ENCODE measurements at regions not wholly inside any gene's neighbourhood (a gene's known extent, or its start where the extent isn't known, plus 50 kb on each side); places are given as distances from the start of the nearest gene placed in this dataset.

GRCh38 chrX:25083661-25084060 is 67.9 kb upstream of the ARX start:
- H3K79me2 ChIP-seq (ENCODE audit: insufficient read depth) = no peaks in the 10 kb centered on the region
- no peak overlapping the region for H3K4me2 ChIP-seq
- H4K20me1 ChIP-seq (ENCODE audit: insufficient read depth) = no peaks in the 10 kb centered on the region
- no peaks in the 10 kb centered on the region for H3K9me3 ChIP-seq
- H3K9me2 ChIP-seq = no peaks in the 10 kb centered on the region
- no peak for TF ChIP-seq GATA2 (CRISPR knock-in tag; IDR thresholded peaks at IDR 0.05)
- TF ChIP-seq FOXM1 (IDR thresholded peaks at IDR 0.05; ENCODE audit: low read depth) = no peak
- no peak for TF ChIP-seq JUND (IDR thresholded peaks at IDR 0.05)
- TF ChIP-seq YY1 (IDR thresholded peaks at IDR 0.05; ENCODE audit: low read depth) = no peak
- no peak for TF ChIP-seq IRF3 (IDR thresholded peaks at IDR 0.05; ENCODE audit: low read depth, low read length)
- TF ChIP-seq EP300 (IDR thresholded peaks at IDR 0.05; ENCODE audit: borderline replicate concordance in 1 of 2, low read depth in 1 of 2, low read length in 1 of 2) = no peak
- TF ChIP-seq FOSL2 (IDR thresholded peaks at IDR 0.05; ENCODE audit: borderline replicate concordance, low read depth) = no peak
- TF ChIP-seq TAF1 (IDR thresholded peaks at IDR 0.05; ENCODE audit: borderline replicate concordance, low read depth, low read length) = no peak
- no peak for TF ChIP-seq ZBTB33 (IDR thresholded peaks at IDR 0.05; ENCODE audit: borderline replicate concordance, low read depth)
- no peak for TF ChIP-seq TEAD4 (IDR thresholded peaks at IDR 0.05; ENCODE audit: borderline replicate concordance, insufficient read depth)
- no peak for TF ChIP-seq FOXJ3 (CRISPR knock-in tag; IDR thresholded peaks at IDR 0.05)
- TF ChIP-seq MXI1 (IDR thresholded peaks at IDR 0.05; ENCODE audit: low read depth, low read length) = no peak
- no peak for DNase-seq
- H2AFZ ChIP-seq (ENCODE audit: low read depth) = no peak overlapping the region
- POLR2A ChIA-PET = no interaction called here
- no peaks in the 10 kb centered on the region for H3F3A ChIP-seq (replicated peaks; ENCODE audit: insufficient read depth)
- H3K4me3 ChIP-seq (ENCODE audit: low read depth in 2 of 2, low read length in 1 of 2) = no peak overlapping the region
- H3K9ac ChIP-seq = no peak overlapping the region
- H3K27ac ChIP-seq (ENCODE audit: low read depth in 2 of 2, low read length in 1 of 2) = no peak overlapping the region
- CTCF ChIA-PET = no interaction called here
- WGBS (ENCODE audit: low lambda C conversion rate) = 28% methylated on average over 3 of the region's 3 CpGs
- no peaks in the 10 kb centered on the region for H3K27me3 ChIP-seq (ENCODE audit: insufficient read depth)
- no peaks in the 10 kb centered on the region for H3K36me3 ChIP-seq (replicated peaks in 1 of 2; ENCODE audit: control insufficient read depth in 1 of 2, insufficient read depth in 2 of 2, low read length in 1 of 2)
- no peaks in the 10 kb centered on the region for H3K4me1 ChIP-seq (ENCODE audit: control insufficient read depth in 1 of 2, insufficient read depth in 2 of 2, low read depth in 1 of 2, low read length in 1 of 2)

DNA sequence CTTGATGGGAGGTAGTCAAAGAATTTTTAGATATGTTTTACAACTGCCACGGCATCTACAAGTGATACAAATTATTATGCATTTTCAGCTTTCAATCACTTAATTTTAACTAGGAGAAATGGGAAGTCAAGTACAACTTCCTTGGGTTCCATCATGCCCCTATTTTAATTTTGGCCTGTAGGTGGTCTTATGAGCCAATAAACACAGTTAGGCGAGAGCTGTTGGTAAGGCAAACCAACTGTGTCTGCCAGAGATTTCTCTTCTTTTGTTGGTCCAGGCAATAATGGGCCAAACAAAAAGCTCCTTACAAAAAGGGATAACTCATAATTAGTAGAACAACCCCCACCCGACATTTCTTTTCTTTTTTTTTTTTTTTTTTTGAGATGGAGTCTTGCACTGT is 63.3 kb upstream of the ARX start:
- Histone ChIP-seq H3K9me3 (no peaks in the 10 kb centered on the region), H4K20me1 (ENCODE audit: insufficient read depth) (no peaks in the 10 kb centered on the region), H3K9ac (no peak overlapping the region), H3K4me1 (ENCODE audit: control insufficient read depth in 1 of 2, insufficient read depth in 2 of 2, low read depth in 1 of 2, low read length in 1 of 2) (peaks cover 0 to 5% of the 10 kb centered on the region in 2 experiments; a peak in 1 of 4 replicates), H2AFZ (ENCODE audit: low read depth) (no peak overlapping the region), H3K4me3 (ENCODE audit: low read depth in 2 of 2, low read length in 1 of 2) (no peak overlapping the region), H3K36me3 (replicated peaks in 1 of 2; ENCODE audit: control insufficient read depth in 1 of 2, insufficient read depth in 2 of 2, low read length in 1 of 2) (no peaks in the 10 kb centered on the region), H3K4me2 (no peak overlapping the region), H3K9me2 (no peaks in the 10 kb centered on the region), H3K79me2 (ENCODE audit: insufficient read depth) (no peaks in the 10 kb centered on the region), H3F3A (replicated peaks; ENCODE audit: insufficient read depth) (no peaks in the 10 kb centered on the region), H3K27ac (ENCODE audit: low read depth in 2 of 2, low read length in 1 of 2) (no peak overlapping the region), H3K27me3 (ENCODE audit: insufficient read depth) (no peaks in the 10 kb centered on the region)
- POLR2A ChIA-PET = no interaction called here
- no peak for TF ChIP-seq GABPA (IDR thresholded peaks at IDR 0.05; ENCODE audit: low read depth)
- TF ChIP-seq ZBTB33 (IDR thresholded peaks at IDR 0.05; ENCODE audit: borderline replicate concordance, low read depth) = no peak
- TF ChIP-seq YY1 (IDR thresholded peaks at IDR 0.05; ENCODE audit: low read depth) = no peak
- no peak for TF ChIP-seq RCOR1 (IDR thresholded peaks at IDR 0.05; ENCODE audit: low read length)
- no peak for TF ChIP-seq POLR2AphosphoS5 (IDR thresholded peaks at IDR 0.05; ENCODE audit: low read depth, low read length)
- no peak for TF ChIP-seq IRF3 (IDR thresholded peaks at IDR 0.05; ENCODE audit: low read depth, low read length)
- no peak for TF ChIP-seq GATA2 (CRISPR knock-in tag; IDR thresholded peaks at IDR 0.05)
- TF ChIP-seq MEF2A (IDR thresholded peaks at IDR 0.05; ENCODE audit: borderline replicate concordance, low read depth) = no peak
- CTCF ChIA-PET = no interaction called here
- 18% methylated on average over 3 of the region's 3 CpGs for WGBS (ENCODE audit: low lambda C conversion rate)
- no peak for DNase-seq
